ENCODE measurements at regions not wholly inside any gene's neighbourhood (a gene's known extent, or its start where the extent isn't known, plus 50 kb on each side); places are given as distances from the start of the nearest gene placed in this dataset.

DNA sequence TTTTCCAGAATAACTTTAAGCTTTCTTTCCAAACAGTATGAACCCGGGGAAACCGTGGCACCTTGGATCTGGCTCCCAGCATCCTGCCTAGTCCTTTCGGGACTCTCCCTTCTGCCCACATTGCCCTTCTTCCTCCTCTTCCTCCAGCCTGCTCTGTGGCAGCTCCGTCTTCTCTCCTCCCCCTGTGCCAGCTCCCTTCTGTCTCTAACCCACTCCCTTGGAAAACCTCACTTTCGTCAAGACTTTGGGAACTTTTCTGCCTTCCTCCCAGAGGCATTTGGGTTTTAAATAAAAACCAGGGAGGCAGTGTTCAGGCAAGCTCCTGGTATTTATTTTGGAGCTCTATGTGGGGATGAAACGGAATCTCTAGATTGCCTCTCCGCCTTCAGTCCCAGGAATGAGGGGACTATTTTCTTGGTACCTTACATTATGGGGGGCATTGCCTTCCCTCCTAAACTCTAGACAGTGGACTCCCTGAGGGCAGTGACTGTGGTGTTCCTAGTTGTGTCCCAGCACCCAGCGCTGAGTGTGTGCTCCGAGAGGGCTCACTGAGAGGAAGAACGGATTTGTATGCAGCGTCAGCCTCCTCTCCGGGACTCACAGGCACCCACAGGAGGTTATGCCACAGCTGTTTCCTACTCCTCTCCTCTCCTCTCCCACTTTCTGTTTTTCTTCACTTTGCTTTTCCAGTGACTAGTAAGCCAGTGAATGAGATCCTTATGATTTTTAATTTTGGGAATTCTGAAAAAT is 105.4 kb upstream of the MRPS22 start:
- DNase-seq (no peak), ATAC-seq (ENCODE audit: insufficient read depth, low read depth) (no peak)
- H3K36me3 ChIP-seq (ENCODE audit: insufficient read depth, low read length) = no peaks in the 10 kb centered on the region
- no peak overlapping the region for H3K9ac ChIP-seq (ENCODE audit: low read depth, low read length)
- no peaks in the 10 kb centered on the region for H3K9me3 ChIP-seq (ENCODE audit: insufficient read depth, low read length, severe bottlenecking)
- H3K27ac ChIP-seq (ENCODE audit: low read length) = no peak overlapping the region
- H3K79me2 ChIP-seq (ENCODE audit: insufficient read depth, low read length) = no peaks in the 10 kb centered on the region
- no peak overlapping the region for H3K4me3 ChIP-seq (ENCODE audit: low read depth in 1 of 2, low read length in 2 of 2)
- TF ChIP-seq EZH2 (IDR thresholded peaks at IDR 0.05; ENCODE audit: borderline replicate concordance, low read depth, low read length, severe bottlenecking) = no peak
- no peak for TF ChIP-seq CTCF (IDR thresholded peaks at IDR 0.05; ENCODE audit: borderline replicate concordance, extremely low read depth, low read length, poor library complexity, severe bottlenecking)
- no peaks in the 10 kb centered on the region for H4K20me1 ChIP-seq (ENCODE audit: insufficient read depth, low read length)
- H2AFZ ChIP-seq (ENCODE audit: low read depth, low read length) = no peak overlapping the region
- no peaks in the 10 kb centered on the region for H3K4me1 ChIP-seq (ENCODE audit: insufficient read depth, low read length)
- no peak overlapping the region for H3K4me2 ChIP-seq (ENCODE audit: insufficient read depth, low read length)
- H3K27me3 ChIP-seq (ENCODE audit: insufficient read depth, low read length, poor library complexity) = peaks cover 17% of the 10 kb centered on the region

- no peak overlapping the region for H3K9ac ChIP-seq (ENCODE audit: low read depth, low read length)
- no peak overlapping the region for H3K4me2 ChIP-seq (ENCODE audit: insufficient read depth, low read length)
- no peaks in the 10 kb centered on the region for H3K79me2 ChIP-seq (ENCODE audit: insufficient read depth, low read length)
- no peak overlapping the region for H3K4me3 ChIP-seq (ENCODE audit: low read depth in 1 of 2, low read length in 2 of 2)
- no peaks in the 10 kb centered on the region for H3K9me3 ChIP-seq (ENCODE audit: insufficient read depth, low read length, severe bottlenecking)
- H3K27me3 ChIP-seq (ENCODE audit: insufficient read depth, low read length, poor library complexity) = peaks cover 17% of the 10 kb centered on the region
- no peak overlapping the region for H3K27ac ChIP-seq (ENCODE audit: low read length)
- no peaks in the 10 kb centered on the region for H3K4me1 ChIP-seq (ENCODE audit: insufficient read depth, low read length)
- TF ChIP-seq CTCF (IDR thresholded peaks at IDR 0.05; ENCODE audit: borderline replicate concordance, extremely low read depth, low read length, poor library complexity, severe bottlenecking) (no peak), EZH2 (IDR thresholded peaks at IDR 0.05; ENCODE audit: borderline replicate concordance, low read depth, low read length, severe bottlenecking) (no peak)
- DNase-seq = no peak
- no peak overlapping the region for H2AFZ ChIP-seq (ENCODE audit: low read depth, low read length)
- ATAC-seq (ENCODE audit: insufficient read depth, low read depth) = no peak
- H4K20me1 ChIP-seq (ENCODE audit: insufficient read depth, low read length) = no peaks in the 10 kb centered on the region
- no peaks in the 10 kb centered on the region for H3K36me3 ChIP-seq (ENCODE audit: insufficient read depth, low read length)
Observed at GRCh38 chr3:139239550-139239949, 104.3 kb upstream of the MRPS22 start.

GRCh38 chr3:139241783-139242182 is 102.0 kb upstream of the MRPS22 start:
- H3K4me1 ChIP-seq (ENCODE audit: insufficient read depth, low read length) = no peaks in the 10 kb centered on the region
- H3K4me2 ChIP-seq (ENCODE audit: insufficient read depth, low read length) = no peak overlapping the region
- H3K36me3 ChIP-seq (ENCODE audit: insufficient read depth, low read length) = no peaks in the 10 kb centered on the region
- no peaks in the 10 kb centered on the region for H3K79me2 ChIP-seq (ENCODE audit: insufficient read depth, low read length)
- no peak overlapping the region for H3K4me3 ChIP-seq (ENCODE audit: low read depth in 1 of 2, low read length in 2 of 2)
- DNase-seq (no peak), ATAC-seq (ENCODE audit: insufficient read depth, low read depth) (no peak)
- no peak overlapping the region for H3K27ac ChIP-seq (ENCODE audit: low read length)
- H2AFZ ChIP-seq (ENCODE audit: low read depth, low read length) = no peak overlapping the region
- TF ChIP-seq CTCF (IDR thresholded peaks at IDR 0.05; ENCODE audit: borderline replicate concordance, extremely low read depth, low read length, poor library complexity, severe bottlenecking) (no peak), EZH2 (IDR thresholded peaks at IDR 0.05; ENCODE audit: borderline replicate concordance, low read depth, low read length, severe bottlenecking) (no peak)
- H3K27me3 ChIP-seq (ENCODE audit: insufficient read depth, low read length, poor library complexity) = peaks cover 15% of the 10 kb centered on the region
- no peaks in the 10 kb centered on the region for H4K20me1 ChIP-seq (ENCODE audit: insufficient read depth, low read length)
- H3K9me3 ChIP-seq (ENCODE audit: insufficient read depth, low read length, severe bottlenecking) = no peaks in the 10 kb centered on the region
- no peak overlapping the region for H3K9ac ChIP-seq (ENCODE audit: low read depth, low read length)

All from DND-41 (cell line).